Renal cortical epithelial cell (primary cell): ENCODE measurements at regions not wholly inside any gene's neighbourhood (a gene's known extent, or its start where the extent isn't known, plus 50 kb on each side); places are given as distances from the start of the nearest gene placed in this dataset.

Source experiments
- DNase-seq: peaks from one replicate; pipeline ENCODE4 v3.0.0-alpha.2; 2011; ENCODE audit warnings: low read depth

- no peak for DNase-seq
These were observed 234.9 kb upstream of the CADM1 start for GRCh38 chr11:115739146-115739545.

- DNase-seq: no peak
These were observed 233.7 kb upstream of the CADM1 start for GRCh38 chr11:115737875-115738274.

GRCh38 chr11:115736146-115736545 is 231.9 kb upstream of the CADM1 start:
- DNase-seq: peak; percentile 54

GRCh38 chr11:115724666-115725065 is 220.5 kb upstream of the CADM1 start:
- peak; percentile 18 for DNase-seq

- DNase-seq: no peak
These were observed 218.5 kb upstream of the CADM1 start for GRCh38 chr11:115722711-115723110.

- no peak for DNase-seq
These were observed 217.2 kb upstream of the CADM1 start for GRCh38 chr11:115721296-115721995.

GRCh38 chr11:115720602-115721245 is 216.5 kb upstream of the CADM1 start:
- no peak for DNase-seq

GRCh38 chr11:115718945-115719344 is 214.7 kb upstream of the CADM1 start:
- DNase-seq: no peak

- DNase-seq: no peak
These were observed 213.9 kb upstream of the CADM1 start for GRCh38 chr11:115718106-115718505.

- DNase-seq: peak; percentile 18
These were observed 212.7 kb upstream of the CADM1 start for GRCh38 chr11:115716601-115717529.

- no peak for DNase-seq
These were observed 211.9 kb upstream of the CADM1 start for GRCh38 chr11:115716080-115716479.

GRCh38 chr11:115715251-115715770 is 211.1 kb upstream of the CADM1 start:
- DNase-seq: no peak

- no peak for DNase-seq
These were observed 208.1 kb upstream of the CADM1 start for GRCh38 chr11:115712296-115712695.

GRCh38 chr11:115710980-115711379 is 206.8 kb upstream of the CADM1 start:
- no peak for DNase-seq

GRCh38 chr11:115710426-115710825 is 206.2 kb upstream of the CADM1 start:
- DNase-seq: no peak

GRCh38 chr11:115709297-115709696 is 205.1 kb upstream of the CADM1 start:
- no peak for DNase-seq

GRCh38 chr11:115707180-115707905 is 203.1 kb upstream of the CADM1 start:
- no peak for DNase-seq

GRCh38 chr11:115706626-115707135 is 202.5 kb upstream of the CADM1 start:
- peak; percentile 16 for DNase-seq

- no peak for DNase-seq
These were observed 201.0 kb upstream of the CADM1 start for GRCh38 chr11:115705200-115705599.

- DNase-seq: no peak
These were observed 197.0 kb upstream of the CADM1 start for GRCh38 chr11:115700981-115701875.
